Esophagus squamous epithelium (tissue), 4 donors: ENCODE measurements at regions not wholly inside any gene's neighbourhood (a gene's known extent, or its start where the extent isn't known, plus 50 kb on each side); places are given as distances from the start of the nearest gene placed in this dataset.

ENCODE experiments used
- POLR2A ChIP-seq, 4 donors: fragments of 450-650 bp; IDR thresholded peaks; one replicate each; pipeline ENCODE4 v1.6.1; 2017; ENCODE audit warnings: antibody characterized with exemption in 4 of 4, mild to moderate bottlenecking in 4 of 4, moderate library complexity in 3 of 4
- TF ChIP-seq, protein P1 (sequence below), 6 experiments: fragments of 450-650 bp in 4 of 6; fragments of 200-600 bp in 2 of 6; sonication (generic) in 2 of 6; IDR thresholded peaks; one replicate each; pipeline ENCODE4 v1.5.1; 2016 to 2019; ENCODE audit warnings: antibody characterized with exemption in 6 of 6, mild to moderate bottlenecking in 4 of 6, moderate library complexity in 4 of 6

DNA sequence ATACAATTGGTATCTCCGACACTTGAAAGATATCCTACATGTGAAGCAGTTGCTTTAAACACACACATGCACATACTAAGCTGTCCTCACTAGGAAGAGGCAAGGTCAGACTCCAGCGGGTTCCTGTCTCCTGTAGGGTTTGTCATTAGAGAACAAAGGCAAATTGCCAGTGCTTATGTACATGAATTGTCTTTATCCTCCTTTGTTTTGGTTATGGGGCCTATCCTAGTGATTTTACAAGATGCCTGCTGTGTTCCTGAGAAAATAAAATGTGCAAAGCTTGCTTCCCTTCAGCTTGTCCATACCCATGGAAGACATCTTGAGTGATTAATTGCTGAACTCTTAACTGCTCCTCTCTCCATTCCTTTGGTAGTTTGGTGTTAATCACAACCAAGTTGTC, 86.7 kb upstream of the SLC39A10 start:
- TF ChIP-seq, protein P1, sequence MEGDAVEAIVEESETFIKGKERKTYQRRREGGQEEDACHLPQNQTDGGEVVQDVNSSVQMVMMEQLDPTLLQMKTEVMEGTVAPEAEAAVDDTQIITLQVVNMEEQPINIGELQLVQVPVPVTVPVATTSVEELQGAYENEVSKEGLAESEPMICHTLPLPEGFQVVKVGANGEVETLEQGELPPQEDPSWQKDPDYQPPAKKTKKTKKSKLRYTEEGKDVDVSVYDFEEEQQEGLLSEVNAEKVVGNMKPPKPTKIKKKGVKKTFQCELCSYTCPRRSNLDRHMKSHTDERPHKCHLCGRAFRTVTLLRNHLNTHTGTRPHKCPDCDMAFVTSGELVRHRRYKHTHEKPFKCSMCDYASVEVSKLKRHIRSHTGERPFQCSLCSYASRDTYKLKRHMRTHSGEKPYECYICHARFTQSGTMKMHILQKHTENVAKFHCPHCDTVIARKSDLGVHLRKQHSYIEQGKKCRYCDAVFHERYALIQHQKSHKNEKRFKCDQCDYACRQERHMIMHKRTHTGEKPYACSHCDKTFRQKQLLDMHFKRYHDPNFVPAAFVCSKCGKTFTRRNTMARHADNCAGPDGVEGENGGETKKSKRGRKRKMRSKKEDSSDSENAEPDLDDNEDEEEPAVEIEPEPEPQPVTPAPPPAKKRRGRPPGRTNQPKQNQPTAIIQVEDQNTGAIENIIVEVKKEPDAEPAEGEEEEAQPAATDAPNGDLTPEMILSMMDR (IDR thresholded peaks at IDR 0.05): no peak
- no peak for TF ChIP-seq POLR2A (IDR thresholded peaks at IDR 0.05)
